Fibroblast of pulmonary artery (primary cell): ENCODE measurements at regions not wholly inside any gene's neighbourhood (a gene's known extent, or its start where the extent isn't known, plus 50 kb on each side); places are given as distances from the start of the nearest gene placed in this dataset.
"Not testable (repeated sequence)": the region's sequence is repeated elsewhere in the genome, so short reads cannot be mapped to it uniquely, and the experiment has no call there.

Experiments used
- DNase-seq: peaks from one replicate; pipeline ENCODE4 v3.0.0-alpha.2; 2010; ENCODE audit warnings: low read depth
- H3K4me3 ChIP-seq: replicated peaks from 2 replicates; pipeline ENCODE4 v1.5.1; 2011; ENCODE audit warnings: low read depth, mild to moderate bottlenecking, control low read depth, low read length, moderate library complexity
- TF ChIP-seq, protein P1 (sequence below): IDR thresholded peaks from 2 replicates; pipeline ENCODE4 v1.5.1; 2011; ENCODE audit warnings: mild to moderate bottlenecking, control low read depth, low read length, inconsistent platforms; ENCODE audit errors: missing control alignments

DNA sequence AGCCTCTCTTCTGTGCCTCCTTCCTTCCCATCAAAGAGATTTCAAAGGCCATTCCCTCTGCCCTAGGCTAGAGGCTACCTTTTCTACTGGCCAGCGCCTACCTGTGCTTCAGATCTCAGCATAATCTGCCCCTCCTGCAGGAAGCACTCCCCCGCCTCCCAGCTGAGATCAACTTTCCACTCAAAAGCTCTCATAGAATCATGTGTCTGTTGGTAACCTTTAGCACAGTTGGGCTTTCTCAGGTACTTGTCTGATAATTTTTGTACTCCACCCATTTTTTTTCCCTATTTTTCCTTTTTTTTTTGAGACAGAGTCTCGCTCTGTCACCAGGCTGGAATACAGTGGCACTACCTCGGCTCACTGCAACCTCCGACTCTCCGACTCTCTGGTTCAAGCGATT lies 231.0 kb upstream of the PRSS58 start:
- DNase-seq, result no peak
- H3K4me3 ChIP-seq, result no peak overlapping the region
- TF ChIP-seq, protein P1, sequence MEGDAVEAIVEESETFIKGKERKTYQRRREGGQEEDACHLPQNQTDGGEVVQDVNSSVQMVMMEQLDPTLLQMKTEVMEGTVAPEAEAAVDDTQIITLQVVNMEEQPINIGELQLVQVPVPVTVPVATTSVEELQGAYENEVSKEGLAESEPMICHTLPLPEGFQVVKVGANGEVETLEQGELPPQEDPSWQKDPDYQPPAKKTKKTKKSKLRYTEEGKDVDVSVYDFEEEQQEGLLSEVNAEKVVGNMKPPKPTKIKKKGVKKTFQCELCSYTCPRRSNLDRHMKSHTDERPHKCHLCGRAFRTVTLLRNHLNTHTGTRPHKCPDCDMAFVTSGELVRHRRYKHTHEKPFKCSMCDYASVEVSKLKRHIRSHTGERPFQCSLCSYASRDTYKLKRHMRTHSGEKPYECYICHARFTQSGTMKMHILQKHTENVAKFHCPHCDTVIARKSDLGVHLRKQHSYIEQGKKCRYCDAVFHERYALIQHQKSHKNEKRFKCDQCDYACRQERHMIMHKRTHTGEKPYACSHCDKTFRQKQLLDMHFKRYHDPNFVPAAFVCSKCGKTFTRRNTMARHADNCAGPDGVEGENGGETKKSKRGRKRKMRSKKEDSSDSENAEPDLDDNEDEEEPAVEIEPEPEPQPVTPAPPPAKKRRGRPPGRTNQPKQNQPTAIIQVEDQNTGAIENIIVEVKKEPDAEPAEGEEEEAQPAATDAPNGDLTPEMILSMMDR, result no peak

DNA sequence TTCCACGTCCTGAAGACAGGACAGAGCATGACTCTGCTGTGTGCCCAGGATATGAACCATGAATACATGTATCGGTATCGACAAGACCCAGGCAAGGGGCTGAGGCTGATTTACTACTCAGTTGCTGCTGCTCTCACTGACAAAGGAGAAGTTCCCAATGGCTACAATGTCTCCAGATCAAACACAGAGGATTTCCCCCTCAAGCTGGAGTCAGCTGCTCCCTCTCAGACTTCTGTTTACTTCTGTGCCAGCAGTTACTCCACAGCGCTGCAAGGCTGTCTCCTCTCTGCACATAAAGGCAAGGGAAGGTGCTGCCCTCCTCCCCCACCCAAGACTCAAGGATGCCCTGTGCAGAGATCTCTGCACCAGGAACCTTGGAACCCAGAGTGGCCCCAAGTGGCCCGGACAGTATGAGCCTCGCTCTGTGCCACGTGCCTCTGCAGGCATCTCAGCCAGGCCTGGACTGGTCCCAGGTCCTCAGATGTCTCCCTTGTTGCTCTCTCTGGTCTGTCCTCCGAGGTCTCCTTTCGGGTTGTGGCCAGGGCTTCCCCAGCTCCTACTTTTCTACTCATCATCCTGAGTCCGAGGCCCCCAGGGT lies 230.3 kb upstream of the PRSS58 start:
- DNase-seq, result no peak
- H3K4me3 ChIP-seq, result no peak overlapping the region
- TF ChIP-seq, protein P1, result no peak

DNA sequence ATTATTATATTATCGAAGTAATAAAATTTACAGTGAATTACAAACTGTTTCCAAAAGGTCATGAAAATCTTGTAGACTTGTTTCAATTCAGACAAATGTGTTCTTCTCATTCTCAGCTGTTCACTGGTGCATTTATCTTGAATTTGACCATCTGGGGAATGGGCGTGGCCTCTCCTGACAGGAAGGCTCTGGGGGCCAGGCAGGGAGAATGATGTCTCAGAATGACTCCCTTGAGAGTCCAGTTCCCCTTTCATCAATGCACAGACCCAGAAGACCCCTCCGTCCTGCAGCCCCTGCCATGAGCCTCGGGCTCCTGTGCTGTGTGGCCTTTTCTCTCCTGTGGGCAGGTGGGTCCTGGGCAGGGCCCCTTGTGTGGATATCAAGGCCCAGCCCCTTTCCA lies 229.7 kb upstream of the PRSS58 start:
- H3K4me3 ChIP-seq, DNase-seq: not testable (repeated sequence)

DNA sequence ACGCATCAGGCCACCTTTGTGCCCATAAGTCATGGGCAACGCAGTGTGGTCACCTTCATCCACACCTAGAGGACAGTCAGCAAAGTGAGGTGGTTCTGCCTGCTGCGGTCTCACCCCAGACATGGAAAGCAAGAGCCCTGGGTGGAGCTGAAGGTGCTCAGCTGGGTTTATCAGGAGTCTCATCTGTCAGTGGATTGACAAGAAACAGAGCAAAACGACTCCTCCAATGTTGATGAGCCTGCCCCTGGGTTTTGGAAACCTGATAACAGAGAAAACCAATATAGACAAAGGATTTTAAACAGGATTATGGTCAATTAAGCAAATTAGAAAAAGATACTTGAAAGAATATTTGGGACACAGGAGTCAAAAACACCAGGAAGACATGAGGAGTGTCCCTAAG lies 229.3 kb upstream of the PRSS58 start:
- no peak overlapping the region for H3K4me3 ChIP-seq
- TF ChIP-seq, protein P1, result no peak
- DNase-seq, result no peak

DNA sequence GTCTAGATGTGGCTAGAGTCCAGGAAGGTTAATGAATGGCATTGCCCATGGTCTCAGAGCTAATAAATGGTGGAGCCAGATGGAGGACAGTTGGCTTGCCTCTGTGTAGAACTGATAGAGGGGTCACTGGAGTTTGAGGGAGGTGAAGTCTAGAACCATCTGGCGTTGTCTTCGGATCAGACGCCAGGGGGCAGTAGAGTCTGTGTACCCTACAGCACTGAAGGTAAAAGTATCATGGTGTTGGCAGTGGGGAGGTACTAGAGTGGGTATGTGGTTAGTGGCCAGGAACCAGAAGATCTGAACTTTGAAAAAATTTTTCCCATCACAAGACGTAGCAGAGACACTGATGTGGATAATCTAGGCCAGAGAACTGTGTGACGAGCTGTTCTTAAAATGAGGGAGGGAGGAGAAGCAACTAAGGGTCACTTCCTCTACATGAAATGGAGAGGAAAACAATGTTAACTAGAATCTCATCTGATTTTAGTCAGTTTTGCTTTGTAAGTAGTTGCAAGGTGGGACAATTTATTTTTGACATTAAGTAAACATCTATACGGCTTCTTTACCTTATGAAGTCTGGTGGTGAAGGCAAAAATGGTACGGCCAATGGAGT lies 227.9 kb upstream of the PRSS58 start:
- H3K4me3 ChIP-seq, result no peak overlapping the region
- DNase-seq, result peak; percentile 13
- TF ChIP-seq, protein P1, result peak; percentile 53

DNA sequence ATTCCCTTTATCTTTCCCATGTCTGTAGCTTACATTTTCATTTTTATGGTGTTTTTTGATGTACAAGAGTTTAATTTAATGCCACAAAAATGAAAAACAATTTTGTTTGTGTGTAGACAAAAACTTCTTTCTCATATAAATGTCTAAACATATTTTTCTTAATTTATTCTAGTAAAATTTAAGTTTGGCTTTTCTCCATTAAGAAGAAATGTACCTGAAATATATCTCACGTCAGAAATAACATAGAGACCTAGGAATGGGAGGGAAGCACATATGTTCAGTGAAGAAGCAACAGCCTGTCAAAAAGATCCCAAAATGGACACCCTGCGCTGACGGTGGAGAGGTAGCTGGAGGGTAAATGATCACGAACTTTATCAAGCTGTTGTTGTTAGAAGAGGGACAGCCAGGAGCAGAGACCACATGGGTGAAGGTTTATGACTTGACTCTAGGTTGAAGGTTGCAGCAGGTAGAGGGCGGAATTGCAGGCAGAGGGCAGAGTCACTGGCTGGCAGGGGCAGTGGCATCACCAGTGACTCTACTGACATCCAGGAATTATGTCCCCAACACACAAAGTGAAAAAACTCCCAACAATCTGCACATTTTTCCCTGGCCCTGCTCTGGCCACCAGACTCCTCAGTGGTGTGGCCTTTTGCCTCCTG lies 225.9 kb upstream of the PRSS58 start:
- H3K4me3 ChIP-seq, result no peak overlapping the region
- TF ChIP-seq, protein P1, result no peak
- DNase-seq, result no peak

DNA sequence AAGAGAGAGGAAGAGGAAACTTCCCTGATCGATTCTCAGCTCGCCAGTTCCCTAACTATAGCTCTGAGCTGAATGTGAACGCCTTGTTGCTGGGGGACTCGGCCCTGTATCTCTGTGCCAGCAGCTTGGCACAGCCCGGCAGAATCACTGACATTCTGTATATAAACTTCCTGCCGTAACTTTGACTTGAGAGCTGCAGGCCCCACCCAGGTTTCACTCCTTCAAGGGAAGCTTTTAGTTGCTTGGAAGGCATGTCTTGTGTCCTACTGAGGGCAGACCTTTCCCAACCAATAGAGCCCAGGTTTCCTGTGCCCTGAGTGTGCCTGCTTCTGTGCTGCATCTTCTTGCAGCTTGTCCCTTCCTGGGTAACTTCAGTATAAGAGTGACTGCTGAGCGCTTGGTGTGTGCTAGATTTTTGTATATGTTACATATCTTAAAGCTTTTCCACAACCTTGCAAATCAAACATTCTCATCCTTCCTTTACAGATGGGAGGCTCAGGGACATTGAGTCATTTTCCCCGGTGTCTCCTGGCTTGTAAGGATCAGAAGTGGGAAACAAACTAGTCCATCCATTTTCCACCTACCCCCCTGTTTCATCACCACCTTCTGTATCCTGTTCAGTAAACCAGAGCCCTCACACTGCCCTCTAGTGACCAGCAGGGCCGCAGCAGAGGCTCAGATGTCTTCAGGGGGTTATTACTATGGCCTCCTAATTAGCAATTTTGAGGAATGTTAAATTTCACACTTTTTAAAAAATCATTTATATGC lies 225.2 kb upstream of the PRSS58 start:
- DNase-seq, result peak; percentile 60
- TF ChIP-seq, protein P1, result peak; percentile 99
- no peak overlapping the region for H3K4me3 ChIP-seq
